WTC11 (cell line): ENCODE measurements at regions not wholly inside any gene's neighbourhood (a gene's known extent, or its start where the extent isn't known, plus 50 kb on each side); places are given as distances from the start of the nearest gene placed in this dataset.

Experiments
- ATAC-seq: fragments of 200-7000 bp; cut with Tn5 transposase; 2 replicates; pipeline ENCODE4 v1.10.0; 2021; ENCODE audit warnings: mild to moderate bottlenecking, moderate library complexity
- CTCF ChIA-PET: fragments of 300-600 bp; sonication (Branson Sonifier 250); formaldehyde crosslinking; loops from one replicate; lab custom pipeline; 2021; ENCODE audit warnings: antibody characterized with exemption; lab: Charles Lee
- POLR2A ChIA-PET: fragments of 350-600 bp; sonication (Branson Sonifier 250); formaldehyde crosslinking; loops from one replicate; lab custom pipeline; 2021; ENCODE audit warnings: antibody characterized with exemption; lab: Charles Lee
- DNase-seq: peaks from one replicate; pipeline ENCODE4 v3.0.0; 2021; ENCODE audit warnings: low spot score
- H3K27ac Mint-ChIP-seq: 2 replicates; pipeline ENCODE4 v1.8.0; 2021; ENCODE audit warnings: mixed read lengths
- H3K27me3 Mint-ChIP-seq: 2 replicates; pipeline ENCODE4 v1.8.0; 2021; ENCODE audit warnings: low read depth, mild to moderate bottlenecking, moderate library complexity, mixed read lengths
- H3K36me3 Mint-ChIP-seq: 2 replicates; pipeline ENCODE4 v1.8.0; 2021; ENCODE audit warnings: mixed read lengths
- H3K4me1 Mint-ChIP-seq: 2 replicates; pipeline ENCODE4 v1.8.0; 2022; ENCODE audit warnings: mixed read lengths
- H3K4me3 Mint-ChIP-seq: 2 replicates; pipeline ENCODE4 v1.8.0; 2021; ENCODE audit warnings: mild to moderate bottlenecking, moderate library complexity, mixed read lengths
- H3K9me3 Mint-ChIP-seq: 2 replicates; pipeline ENCODE4 v1.8.0; 2021; ENCODE audit warnings: mixed read lengths
- ATF1 ChIP-seq: sonication (generic); formaldehyde crosslinking; IDR thresholded peaks from 2 replicates; pipeline ENCODE4 v1.8.1; 2023; ENCODE audit warnings: mild to moderate bottlenecking, moderate library complexity, missing genetic modification reagents
- ESRRA ChIP-seq: sonication (generic); formaldehyde crosslinking; IDR thresholded peaks from 2 replicates; pipeline ENCODE4 v1.8.1; 2022; ENCODE audit warnings: mild to moderate bottlenecking, missing genetic modification reagents, borderline replicate concordance
- IRF2 ChIP-seq: sonication (generic); formaldehyde crosslinking; IDR thresholded peaks from 2 replicates; pipeline ENCODE4 v1.8.0; 2022; ENCODE audit warnings: low read depth, missing genetic modification reagents, borderline replicate concordance
- JUN ChIP-seq: sonication (generic); formaldehyde crosslinking; IDR thresholded peaks from 2 replicates; pipeline ENCODE4 v1.8.0; 2023; ENCODE audit warnings: mild to moderate bottlenecking, missing genetic modification reagents
- KAT7 ChIP-seq: sonication (generic); formaldehyde crosslinking; IDR thresholded peaks from 2 replicates; pipeline ENCODE4 v1.8.1; 2023; ENCODE audit warnings: missing genetic modification reagents, mild to moderate bottlenecking, borderline replicate concordance
- NFATC4 ChIP-seq: fragments of 250-450 bp; sonication (Bioruptor Pico); IDR thresholded peaks from 2 replicates; pipeline ENCODE4 v1.9.0; 2021; ENCODE audit warnings: mild to moderate bottlenecking
- NR3C1 ChIP-seq: sonication (generic); formaldehyde crosslinking; conservative IDR thresholded peaks from 2 replicates; pipeline ENCODE4 v1.8.1; 2023; ENCODE audit warnings: low read depth, mild to moderate bottlenecking, missing genetic modification reagents
- SMAD3 ChIP-seq: sonication (generic); formaldehyde crosslinking; IDR thresholded peaks from 2 replicates; pipeline ENCODE4 v1.8.0; 2022; ENCODE audit warnings: missing genetic modification reagents, mild to moderate bottlenecking, borderline replicate concordance
- TCF7 ChIP-seq: sonication (generic); formaldehyde crosslinking; IDR thresholded peaks from 2 replicates; pipeline ENCODE4 v1.8.0; 2022; ENCODE audit warnings: mild to moderate bottlenecking, low read depth, missing genetic modification reagents, moderate library complexity
- TEAD1 ChIP-seq: sonication (generic); formaldehyde crosslinking; IDR thresholded peaks from 2 replicates; pipeline ENCODE4 v1.8.0; 2022; ENCODE audit warnings: mild to moderate bottlenecking, missing genetic modification reagents
- ZBTB21 ChIP-seq: sonication (generic); formaldehyde crosslinking; IDR thresholded peaks from 2 replicates; pipeline ENCODE4 v1.8.1; 2023; ENCODE audit warnings: mild to moderate bottlenecking, missing genetic modification reagents, borderline replicate concordance
- ZNF317 ChIP-seq: sonication (generic); formaldehyde crosslinking; IDR thresholded peaks from 2 replicates; pipeline ENCODE4 v1.8.1; 2023; ENCODE audit warnings: low read depth, mild to moderate bottlenecking, moderate library complexity, missing genetic modification reagents, borderline replicate concordance
- TF ChIP-seq, protein P1 (sequence below): sonication (generic); formaldehyde crosslinking; IDR thresholded peaks from 2 replicates; pipeline ENCODE4 v1.8.1; 2022; ENCODE audit warnings: mild to moderate bottlenecking, missing genetic modification reagents, moderate library complexity, borderline replicate concordance
- TF ChIP-seq, protein P2 (sequence below): sonication (generic); formaldehyde crosslinking; IDR thresholded peaks from 2 replicates; pipeline ENCODE4 v1.8.1; 2023; ENCODE audit warnings: mild to moderate bottlenecking, missing genetic modification reagents, moderate library complexity
- TF ChIP-seq, protein P3 (sequence below): sonication (generic); formaldehyde crosslinking; IDR thresholded peaks from 2 replicates; pipeline ENCODE4 v1.8.0; 2023; ENCODE audit warnings: mild to moderate bottlenecking, missing genetic modification reagents
- TF ChIP-seq, protein P4 (sequence below): fragments of 250-450 bp; sonication (Bioruptor Pico); IDR thresholded peaks from 2 replicates; pipeline ENCODE4 v1.9.0; 2021; ENCODE audit warnings: mild to moderate bottlenecking
- TF ChIP-seq, protein P5 (sequence below): fragments of 250-450 bp; sonication (Bioruptor Pico); IDR thresholded peaks from 2 replicates; pipeline ENCODE4 v1.8.0; 2021; ENCODE audit warnings: mild to moderate bottlenecking

DNA sequence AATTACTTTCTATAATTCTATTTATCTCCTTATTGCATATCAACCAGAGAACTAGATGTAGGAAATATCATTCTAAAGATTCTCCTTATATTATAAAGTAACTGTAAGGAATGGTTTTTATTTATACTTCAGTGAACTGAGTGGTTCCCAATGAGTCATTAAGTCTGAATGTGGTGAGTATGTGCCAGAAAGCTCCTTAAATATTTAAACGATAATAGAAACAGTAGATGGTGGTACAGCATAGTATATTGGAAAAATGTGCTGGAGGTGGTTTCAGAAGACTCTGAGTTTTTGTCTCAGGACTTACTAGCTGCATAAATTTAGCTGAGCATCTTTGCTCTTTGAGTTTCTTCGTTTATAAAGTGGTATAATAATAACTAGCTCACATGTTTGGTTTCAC, 653.5 kb downstream of the FAM181B start:
- Mint-ChIP-seq H3K27ac (no peak overlapping the region), H3K9me3 (no peaks in the 10 kb centered on the region), H3K4me3 (no peak overlapping the region), H3K27me3 (no peaks in the 10 kb centered on the region), H3K4me1 (peaks cover 33% of the 10 kb centered on the region), H3K36me3 (no peaks in the 10 kb centered on the region)
- no peak for TF ChIP-seq ATF1
- TF ChIP-seq, protein P1, sequence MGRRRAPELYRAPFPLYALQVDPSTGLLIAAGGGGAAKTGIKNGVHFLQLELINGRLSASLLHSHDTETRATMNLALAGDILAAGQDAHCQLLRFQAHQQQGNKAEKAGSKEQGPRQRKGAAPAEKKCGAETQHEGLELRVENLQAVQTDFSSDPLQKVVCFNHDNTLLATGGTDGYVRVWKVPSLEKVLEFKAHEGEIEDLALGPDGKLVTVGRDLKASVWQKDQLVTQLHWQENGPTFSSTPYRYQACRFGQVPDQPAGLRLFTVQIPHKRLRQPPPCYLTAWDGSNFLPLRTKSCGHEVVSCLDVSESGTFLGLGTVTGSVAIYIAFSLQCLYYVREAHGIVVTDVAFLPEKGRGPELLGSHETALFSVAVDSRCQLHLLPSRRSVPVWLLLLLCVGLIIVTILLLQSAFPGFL, result no peak
- CTCF ChIA-PET, result no interaction called here
- ATAC-seq (no peak), DNase-seq (no peak)
- POLR2A ChIA-PET, result no interaction called here

DNA sequence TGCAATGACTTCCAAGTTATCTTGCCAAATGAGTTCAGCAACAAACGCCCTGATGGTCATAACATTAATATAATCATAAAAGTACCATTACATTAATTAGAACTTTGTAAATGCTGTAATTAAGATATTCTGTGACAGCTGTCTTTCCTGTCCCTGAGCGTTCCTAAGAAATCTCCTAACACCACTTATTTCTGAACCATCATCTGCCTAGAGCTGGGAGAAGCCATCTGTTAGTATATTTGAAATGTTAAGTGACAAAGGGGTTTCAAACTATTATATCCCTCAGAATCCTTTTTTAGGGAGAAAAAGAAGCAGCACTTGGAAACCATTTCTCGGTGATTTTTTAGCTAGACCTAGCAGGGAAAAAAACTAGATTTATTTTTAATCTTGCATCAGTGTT, 657.5 kb downstream of the FAM181B start:
- TF ChIP-seq, protein P2, sequence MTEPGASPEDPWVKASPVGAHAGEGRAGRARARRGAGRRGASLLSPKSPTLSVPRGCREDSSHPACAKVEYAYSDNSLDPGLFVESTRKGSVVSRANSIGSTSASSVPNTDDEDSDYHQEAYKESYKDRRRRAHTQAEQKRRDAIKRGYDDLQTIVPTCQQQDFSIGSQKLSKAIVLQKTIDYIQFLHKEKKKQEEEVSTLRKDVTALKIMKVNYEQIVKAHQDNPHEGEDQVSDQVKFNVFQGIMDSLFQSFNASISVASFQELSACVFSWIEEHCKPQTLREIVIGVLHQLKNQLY (CRISPR knock-in tag), result no peak
- TF ChIP-seq NR3C1 (CRISPR knock-in tag) (no peak), TEAD1 (no peak), JUN (CRISPR knock-in tag) (no peak), ZBTB21 (CRISPR knock-in tag) (no peak), KAT7 (no peak), SMAD3 (CRISPR knock-in tag) (no peak), ESRRA (CRISPR knock-in tag) (no peak), ZNF317 (CRISPR knock-in tag) (no peak), NFATC4 (CRISPR knock-in tag) (no peak), IRF2 (CRISPR knock-in tag) (no peak), TCF7 (CRISPR knock-in tag) (no peak)
- TF ChIP-seq, protein P3, sequence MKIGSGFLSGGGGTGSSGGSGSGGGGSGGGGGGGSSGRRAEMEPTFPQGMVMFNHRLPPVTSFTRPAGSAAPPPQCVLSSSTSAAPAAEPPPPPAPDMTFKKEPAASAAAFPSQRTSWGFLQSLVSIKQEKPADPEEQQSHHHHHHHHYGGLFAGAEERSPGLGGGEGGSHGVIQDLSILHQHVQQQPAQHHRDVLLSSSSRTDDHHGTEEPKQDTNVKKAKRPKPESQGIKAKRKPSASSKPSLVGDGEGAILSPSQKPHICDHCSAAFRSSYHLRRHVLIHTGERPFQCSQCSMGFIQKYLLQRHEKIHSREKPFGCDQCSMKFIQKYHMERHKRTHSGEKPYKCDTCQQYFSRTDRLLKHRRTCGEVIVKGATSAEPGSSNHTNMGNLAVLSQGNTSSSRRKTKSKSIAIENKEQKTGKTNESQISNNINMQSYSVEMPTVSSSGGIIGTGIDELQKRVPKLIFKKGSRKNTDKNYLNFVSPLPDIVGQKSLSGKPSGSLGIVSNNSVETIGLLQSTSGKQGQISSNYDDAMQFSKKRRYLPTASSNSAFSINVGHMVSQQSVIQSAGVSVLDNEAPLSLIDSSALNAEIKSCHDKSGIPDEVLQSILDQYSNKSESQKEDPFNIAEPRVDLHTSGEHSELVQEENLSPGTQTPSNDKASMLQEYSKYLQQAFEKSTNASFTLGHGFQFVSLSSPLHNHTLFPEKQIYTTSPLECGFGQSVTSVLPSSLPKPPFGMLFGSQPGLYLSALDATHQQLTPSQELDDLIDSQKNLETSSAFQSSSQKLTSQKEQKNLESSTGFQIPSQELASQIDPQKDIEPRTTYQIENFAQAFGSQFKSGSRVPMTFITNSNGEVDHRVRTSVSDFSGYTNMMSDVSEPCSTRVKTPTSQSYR (CRISPR knock-in tag), result no peak
- TF ChIP-seq, protein P4, sequence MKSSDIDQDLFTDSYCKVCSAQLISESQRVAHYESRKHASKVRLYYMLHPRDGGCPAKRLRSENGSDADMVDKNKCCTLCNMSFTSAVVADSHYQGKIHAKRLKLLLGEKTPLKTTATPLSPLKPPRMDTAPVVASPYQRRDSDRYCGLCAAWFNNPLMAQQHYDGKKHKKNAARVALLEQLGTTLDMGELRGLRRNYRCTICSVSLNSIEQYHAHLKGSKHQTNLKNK (CRISPR knock-in tag), result no peak
- TF ChIP-seq, protein P1, result no peak
- TF ChIP-seq, protein P5, sequence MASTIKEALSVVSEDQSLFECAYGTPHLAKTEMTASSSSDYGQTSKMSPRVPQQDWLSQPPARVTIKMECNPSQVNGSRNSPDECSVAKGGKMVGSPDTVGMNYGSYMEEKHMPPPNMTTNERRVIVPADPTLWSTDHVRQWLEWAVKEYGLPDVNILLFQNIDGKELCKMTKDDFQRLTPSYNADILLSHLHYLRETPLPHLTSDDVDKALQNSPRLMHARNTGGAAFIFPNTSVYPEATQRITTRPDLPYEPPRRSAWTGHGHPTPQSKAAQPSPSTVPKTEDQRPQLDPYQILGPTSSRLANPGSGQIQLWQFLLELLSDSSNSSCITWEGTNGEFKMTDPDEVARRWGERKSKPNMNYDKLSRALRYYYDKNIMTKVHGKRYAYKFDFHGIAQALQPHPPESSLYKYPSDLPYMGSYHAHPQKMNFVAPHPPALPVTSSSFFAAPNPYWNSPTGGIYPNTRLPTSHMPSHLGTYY, result no peak
- TF ChIP-seq, all 79 proteins: peak for 0
- POLR2A ChIA-PET, result no interaction called here
- H3K27ac Mint-ChIP-seq, result no peak overlapping the region
- H3K9me3 Mint-ChIP-seq, result no peaks in the 10 kb centered on the region
- CTCF ChIA-PET, result interaction anchor here (0.6 kb wide), 1 partner anchor 399 kb away, joined by 4 read pairs; no protein-coding TSS in a partner anchor
- ATAC-seq, result no peak
- DNase-seq, result no peak
- H3K4me1 Mint-ChIP-seq, result peaks cover 18% of the 10 kb centered on the region
- no peak overlapping the region for H3K4me3 Mint-ChIP-seq
- no peaks in the 10 kb centered on the region for H3K36me3 Mint-ChIP-seq
- no peaks in the 10 kb centered on the region for H3K27me3 Mint-ChIP-seq
